AG04450 (cell line): ENCODE measurements at regions not wholly inside any gene's neighbourhood (a gene's known extent, or its start where the extent isn't known, plus 50 kb on each side); places are given as distances from the start of the nearest gene placed in this dataset.
A peak's percentile ranks its signal among the peaks of the same experiment; 100 is the strongest.

ENCODE experiments used
- CTCF ChIA-PET: fragments of 300-600, 350-600 bp; formaldehyde crosslinking; extraction: SDS; loops from one replicate; lab custom pipeline; 2022; ENCODE audit warnings: antibody characterized with exemption, inconsistent platforms; lab: Charles Lee
- POLR2A ChIA-PET: fragments of 350-600 bp; formaldehyde crosslinking; extraction: SDS; loops from one replicate; lab custom pipeline; 2021; ENCODE audit warnings: antibody characterized with exemption, inconsistent platforms; lab: Yijun Ruan, JAX
- DNase-seq: peaks from one replicate; pipeline ENCODE4 v3.0.0-alpha.2; 2011; ENCODE audit warnings: low read depth, low spot score
- H3K27ac ChIP-seq: one replicate; pipeline ENCODE4 v1.5.1; 2012; ENCODE audit warnings: low read depth, low read length, control low read depth
- H3K27me3 ChIP-seq: one replicate; pipeline ENCODE4 v1.6.0; 2012; ENCODE audit warnings: low read length; ENCODE audit not compliant: control insufficient read depth, insufficient read depth
- H3K4me3 ChIP-seq: 2 replicates; pipeline ENCODE4 v1.5.1; 2011; ENCODE audit warnings: mild to moderate bottlenecking, low read depth, low read length, control low read depth
- H3K9me3 ChIP-seq: 2 replicates; pipeline ENCODE4 v1.5.1; 2012; ENCODE audit warnings: low read length; ENCODE audit not compliant: control insufficient read depth, insufficient read depth
- CTCF ChIP-seq: IDR thresholded peaks from 2 replicates; pipeline ENCODE4 v1.5.1; 2011; ENCODE audit warnings: low read depth, low read length, control low read depth, inconsistent platforms

- Histone ChIP-seq H3K9me3 (no peaks in the 10 kb centered on the region), H3K27ac (no peak overlapping the region), H3K4me3 (no peak overlapping the region), H3K27me3 (no peaks in the 10 kb centered on the region)
- ChIA-PET POLR2A (no interaction called here), CTCF (no interaction called here)
- no peak for DNase-seq
- no peak for TF ChIP-seq CTCF
These were observed 246.0 kb upstream of the NAALADL2 start for GRCh38 chr3:174613173-174613572.

GRCh38 chr3:174614036-174614435, 245.1 kb upstream of the NAALADL2 start:
- ChIA-PET POLR2A (no interaction called here), CTCF (no interaction called here)
- Histone ChIP-seq H3K27ac (no peak overlapping the region), H3K27me3 (no peaks in the 10 kb centered on the region), H3K4me3 (no peak overlapping the region), H3K9me3 (no peaks in the 10 kb centered on the region)
- no peak for TF ChIP-seq CTCF
- no peak for DNase-seq

GRCh38 chr3:174618368-174619080, 240.6 kb upstream of the NAALADL2 start:
- Histone ChIP-seq H3K27me3 (no peaks in the 10 kb centered on the region), H3K27ac (no peak overlapping the region), H3K9me3 (no peaks in the 10 kb centered on the region; the same call in 1 of the 2 replicates), H3K4me3 (no peak overlapping the region)
- ChIA-PET POLR2A (interaction anchor here (1.5 kb wide), 1 partner anchor 177 kb away, joined by 3 read pairs; no protein-coding TSS in a partner anchor), CTCF (interaction anchor here (0.6 to 0.7 kb wide), 2 partner anchors 116 to 136 kb away, joined by 3 read pairs; no protein-coding TSS in a partner anchor)
- TF ChIP-seq CTCF: no peak
- DNase-seq: no peak

GRCh38 chr3:174619239-174619638, 239.9 kb upstream of the NAALADL2 start:
- POLR2A ChIA-PET: no interaction called here
- H3K27me3 ChIP-seq: no peaks in the 10 kb centered on the region
- no peak for TF ChIP-seq CTCF
- H3K9me3 ChIP-seq: no peaks in the 10 kb centered on the region; the same call in 1 of the 2 replicates
- no peak for DNase-seq
- H3K4me3 ChIP-seq: no peak overlapping the region
- no peak overlapping the region for H3K27ac ChIP-seq
- CTCF ChIA-PET: interaction anchor here (0.7 kb wide), 1 partner anchor 135 kb away, joined by 3 read pairs; no protein-coding TSS in a partner anchor

GRCh38 chr3:174620138-174620537, 239.0 kb upstream of the NAALADL2 start:
- H3K9me3 ChIP-seq: no peaks in the 10 kb centered on the region; the same call in 1 of the 2 replicates
- DNase-seq: no peak
- no peak overlapping the region for H3K27ac ChIP-seq
- H3K4me3 ChIP-seq: no peak overlapping the region
- H3K27me3 ChIP-seq: no peaks in the 10 kb centered on the region
- POLR2A ChIA-PET: no interaction called here
- CTCF ChIA-PET: no interaction called here
- TF ChIP-seq CTCF: peak; percentile 20; the same call in 1 of the 2 replicates
